ENCODE measurements at regions not wholly inside any gene's neighbourhood (a gene's known extent, or its start where the extent isn't known, plus 50 kb on each side); places are given as distances from the start of the nearest gene placed in this dataset.

DNA sequence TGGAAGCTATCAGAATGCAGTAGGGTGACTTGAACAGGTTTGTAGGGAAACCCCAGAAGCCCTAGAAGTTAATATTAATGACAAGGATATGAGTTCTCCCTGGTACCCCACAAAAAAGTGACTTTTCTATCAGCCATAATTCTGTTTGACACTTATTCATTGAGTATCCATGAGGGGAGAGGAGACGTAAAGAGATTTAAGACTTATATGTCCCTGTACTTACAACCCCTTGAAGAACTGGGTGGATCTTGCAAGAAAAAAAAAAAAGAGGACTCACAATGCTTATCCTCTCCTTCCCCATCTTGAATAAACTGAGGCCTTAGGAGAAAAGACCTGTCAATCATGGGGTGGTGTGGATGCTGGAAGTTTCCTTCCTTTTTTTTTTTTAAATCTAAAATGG is 203.5 kb downstream of the CBLN1 start:
- Histone ChIP-seq H2AFZ (ENCODE audit: low read depth, low read length, poor library complexity, severe bottlenecking) (no peak overlapping the region), H3K27ac (ENCODE audit: low read depth, low read length) (no peak overlapping the region), H3K36me3 (ENCODE audit: control insufficient read depth in 1 of 2, insufficient read depth in 2 of 2, low read length in 2 of 2) (no peaks in the 10 kb centered on the region), H3K79me2 (ENCODE audit: insufficient read depth, low read length) (no peaks in the 10 kb centered on the region), H3K27me3 (ENCODE audit: insufficient read depth, low read length) (no peaks in the 10 kb centered on the region; the same call in 1 of the 2 replicates), H3K9me3 (ENCODE audit: control insufficient read depth in 1 of 2, insufficient read depth in 1 of 2, low read depth in 1 of 2, low read length in 2 of 2) (no peaks in the 10 kb centered on the region), H4K20me1 (ENCODE audit: insufficient read depth) (no peaks in the 10 kb centered on the region), H3K9me2 (ENCODE audit: insufficient read depth) (no peaks in the 10 kb centered on the region), H3K4me3 (replicated peaks in 1 of 2; ENCODE audit: low read depth in 1 of 2, low read length in 2 of 2) (no peak overlapping the region), H3K4me1 (ENCODE audit: control insufficient read depth in 1 of 2, insufficient read depth in 2 of 2, low read length in 2 of 2) (no peaks in the 10 kb centered on the region), H3K4me2 (ENCODE audit: low read length) (no peak overlapping the region), H3K9ac (ENCODE audit: low read length) (no peak overlapping the region)
- CTCF ChIA-PET, result no interaction called here
- DNase-seq (ENCODE audit: low read depth, low spot score) (no peak), ATAC-seq (no peak)
- intact Hi-C loops (cut with micrococcal nuclease), result no loop called here
- no TSS peak for BruUV-seq (replicated peaks)
- TF ChIP-seq SIN3A (IDR thresholded peaks at IDR 0.05; ENCODE audit: low read depth) (no peak), JUND (IDR thresholded peaks at IDR 0.05) (no peak), RAD21 (IDR thresholded peaks at IDR 0.05; ENCODE audit: low read depth) (no peak), ZFX (IDR thresholded peaks at IDR 0.05) (no peak), ZNF274 (IDR thresholded peaks at IDR 0.05; ENCODE audit: low read depth, low read length) (peak; percentile 14; the same call in 1 of the 2 replicates)
- TF ChIP-seq, protein P1, sequence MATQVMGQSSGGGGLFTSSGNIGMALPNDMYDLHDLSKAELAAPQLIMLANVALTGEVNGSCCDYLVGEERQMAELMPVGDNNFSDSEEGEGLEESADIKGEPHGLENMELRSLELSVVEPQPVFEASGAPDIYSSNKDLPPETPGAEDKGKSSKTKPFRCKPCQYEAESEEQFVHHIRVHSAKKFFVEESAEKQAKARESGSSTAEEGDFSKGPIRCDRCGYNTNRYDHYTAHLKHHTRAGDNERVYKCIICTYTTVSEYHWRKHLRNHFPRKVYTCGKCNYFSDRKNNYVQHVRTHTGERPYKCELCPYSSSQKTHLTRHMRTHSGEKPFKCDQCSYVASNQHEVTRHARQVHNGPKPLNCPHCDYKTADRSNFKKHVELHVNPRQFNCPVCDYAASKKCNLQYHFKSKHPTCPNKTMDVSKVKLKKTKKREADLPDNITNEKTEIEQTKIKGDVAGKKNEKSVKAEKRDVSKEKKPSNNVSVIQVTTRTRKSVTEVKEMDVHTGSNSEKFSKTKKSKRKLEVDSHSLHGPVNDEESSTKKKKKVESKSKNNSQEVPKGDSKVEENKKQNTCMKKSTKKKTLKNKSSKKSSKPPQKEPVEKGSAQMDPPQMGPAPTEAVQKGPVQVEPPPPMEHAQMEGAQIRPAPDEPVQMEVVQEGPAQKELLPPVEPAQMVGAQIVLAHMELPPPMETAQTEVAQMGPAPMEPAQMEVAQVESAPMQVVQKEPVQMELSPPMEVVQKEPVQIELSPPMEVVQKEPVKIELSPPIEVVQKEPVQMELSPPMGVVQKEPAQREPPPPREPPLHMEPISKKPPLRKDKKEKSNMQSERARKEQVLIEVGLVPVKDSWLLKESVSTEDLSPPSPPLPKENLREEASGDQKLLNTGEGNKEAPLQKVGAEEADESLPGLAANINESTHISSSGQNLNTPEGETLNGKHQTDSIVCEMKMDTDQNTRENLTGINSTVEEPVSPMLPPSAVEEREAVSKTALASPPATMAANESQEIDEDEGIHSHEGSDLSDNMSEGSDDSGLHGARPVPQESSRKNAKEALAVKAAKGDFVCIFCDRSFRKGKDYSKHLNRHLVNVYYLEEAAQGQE (IDR thresholded peaks at IDR 0.05; ENCODE audit: low read depth), result no peak
- RAD21 ChIA-PET (ENCODE audit: low non-redundant PET in 1 of 2, low total read pairs in 2 of 2, uncharacterized antibody in 2 of 2, unreplicated experiment in 2 of 2), result no interaction called here
- POLR2A ChIA-PET, result no interaction called here

DNA sequence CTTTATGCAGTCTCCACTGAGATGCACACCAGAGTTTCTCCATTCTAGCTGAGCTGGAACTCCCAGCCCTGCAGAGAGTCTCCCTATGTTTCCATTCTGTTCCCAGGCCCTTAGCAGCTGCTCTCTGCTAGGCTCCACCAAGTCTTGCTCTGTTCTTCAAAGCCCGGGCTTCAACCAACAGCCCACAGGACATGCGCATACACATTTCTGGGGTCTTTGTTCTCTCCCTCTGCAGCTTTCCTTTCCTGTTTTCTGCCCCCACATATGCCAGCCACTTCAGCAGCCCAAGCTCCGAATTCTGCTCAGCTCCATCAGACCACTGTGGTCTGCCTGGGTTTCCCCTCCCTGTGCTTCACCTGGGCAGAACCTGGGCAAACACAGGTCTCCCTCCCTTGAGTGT is 205.9 kb downstream of the CBLN1 start:
- no peak overlapping the region for H3K9ac ChIP-seq (ENCODE audit: low read length)
- ATAC-seq, result no peak
- intact Hi-C loops (cut with micrococcal nuclease), result no loop called here
- CTCF ChIA-PET, result no interaction called here
- H3K27me3 ChIP-seq (ENCODE audit: insufficient read depth, low read length), result peaks cover 9% of the 10 kb centered on the region
- DNase-seq (ENCODE audit: low read depth, low spot score), result no peak
- no peaks in the 10 kb centered on the region for H3K36me3 ChIP-seq (ENCODE audit: control insufficient read depth in 1 of 2, insufficient read depth in 2 of 2, low read length in 2 of 2)
- no peaks in the 10 kb centered on the region for H3K79me2 ChIP-seq (ENCODE audit: insufficient read depth, low read length)
- no peak overlapping the region for H3K27ac ChIP-seq (ENCODE audit: low read depth, low read length)
- H3K9me3 ChIP-seq (ENCODE audit: control insufficient read depth in 1 of 2, insufficient read depth in 1 of 2, low read depth in 1 of 2, low read length in 2 of 2), result no peaks in the 10 kb centered on the region
- no peaks in the 10 kb centered on the region for H3K9me2 ChIP-seq (ENCODE audit: insufficient read depth)
- no TSS peak for BruUV-seq (replicated peaks)
- H2AFZ ChIP-seq (ENCODE audit: low read depth, low read length, poor library complexity, severe bottlenecking), result no peak overlapping the region
- H3K4me3 ChIP-seq (replicated peaks in 1 of 2; ENCODE audit: low read depth in 1 of 2, low read length in 2 of 2), result no peak overlapping the region
- no peaks in the 10 kb centered on the region for H3K4me1 ChIP-seq (ENCODE audit: control insufficient read depth in 1 of 2, insufficient read depth in 2 of 2, low read length in 2 of 2)
- RAD21 ChIA-PET (ENCODE audit: low non-redundant PET in 1 of 2, low total read pairs in 2 of 2, uncharacterized antibody in 2 of 2, unreplicated experiment in 2 of 2), result no interaction called here
- POLR2A ChIA-PET, result no interaction called here
- H4K20me1 ChIP-seq (ENCODE audit: insufficient read depth), result no peaks in the 10 kb centered on the region
- H3K4me2 ChIP-seq (ENCODE audit: low read length), result no peak overlapping the region
- TF ChIP-seq, protein P2, sequence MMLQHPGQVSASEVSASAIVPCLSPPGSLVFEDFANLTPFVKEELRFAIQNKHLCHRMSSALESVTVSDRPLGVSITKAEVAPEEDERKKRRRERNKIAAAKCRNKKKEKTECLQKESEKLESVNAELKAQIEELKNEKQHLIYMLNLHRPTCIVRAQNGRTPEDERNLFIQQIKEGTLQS (IDR thresholded peaks at IDR 0.05), result no peak
- TF ChIP-seq EZH2phosphoT487 (IDR thresholded peaks at IDR 0.05; ENCODE audit: borderline replicate concordance) (no peak), SIN3A (IDR thresholded peaks at IDR 0.05; ENCODE audit: low read depth) (no peak)
